ENCODE measurements at regions not wholly inside any gene's neighbourhood (a gene's known extent, or its start where the extent isn't known, plus 50 kb on each side); places are given as distances from the start of the nearest gene placed in this dataset.

DNA sequence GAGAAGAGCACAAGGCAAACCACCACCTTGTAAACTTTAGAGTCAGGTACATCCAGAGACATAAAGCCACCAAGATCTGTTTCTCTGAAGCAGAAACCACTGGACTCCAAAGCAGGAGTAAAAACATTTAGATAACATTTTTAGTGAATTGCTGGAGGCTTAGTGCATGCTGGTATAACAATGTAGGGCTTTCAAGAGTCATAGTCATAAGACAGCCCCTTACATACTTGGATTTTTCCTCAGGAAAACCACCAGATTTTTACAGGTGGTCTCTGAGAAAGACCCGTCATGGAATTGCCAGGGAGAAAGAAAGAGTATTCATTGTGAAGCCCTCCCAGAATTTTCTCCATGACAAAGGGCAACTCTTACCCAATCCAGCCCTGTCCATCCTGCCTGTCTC lies 434.5 kb upstream of the NAALADL2 start:
- DNase-seq (ENCODE audit: low spot score): no peak
- no peaks in the 10 kb centered on the region for H3K9me3 Mint-ChIP-seq
- H3K36me3 Mint-ChIP-seq: no peaks in the 10 kb centered on the region
- H3K27ac Mint-ChIP-seq: no peak overlapping the region
- no peaks in the 10 kb centered on the region for H3K4me1 Mint-ChIP-seq
- Histone ChIP-seq H2AFZ (replicated peaks) (no peak overlapping the region), H3K4me1 (peaks cover 4% of the 10 kb centered on the region), H3K9me3 (ENCODE audit: low read depth) (no peaks in the 10 kb centered on the region), H3K4me3 (no peak overlapping the region), H3K9ac (no peak overlapping the region), H3K79me2 (ENCODE audit: low read depth) (no peaks in the 10 kb centered on the region), H3K27me3 (no peaks in the 10 kb centered on the region), H3K36me3 (no peaks in the 10 kb centered on the region), H3K4me2 (no peak overlapping the region), H3K27ac (no peak overlapping the region), H3F3A (ENCODE audit: low read depth) (no peaks in the 10 kb centered on the region), H4K20me1 (ENCODE audit: low read depth) (no peaks in the 10 kb centered on the region)
- TF ChIP-seq EZH2 (IDR thresholded peaks at IDR 0.05) (no peak), EZH2phosphoT487 (IDR thresholded peaks at IDR 0.05) (no peak)
- TF ChIP-seq, protein P1, sequence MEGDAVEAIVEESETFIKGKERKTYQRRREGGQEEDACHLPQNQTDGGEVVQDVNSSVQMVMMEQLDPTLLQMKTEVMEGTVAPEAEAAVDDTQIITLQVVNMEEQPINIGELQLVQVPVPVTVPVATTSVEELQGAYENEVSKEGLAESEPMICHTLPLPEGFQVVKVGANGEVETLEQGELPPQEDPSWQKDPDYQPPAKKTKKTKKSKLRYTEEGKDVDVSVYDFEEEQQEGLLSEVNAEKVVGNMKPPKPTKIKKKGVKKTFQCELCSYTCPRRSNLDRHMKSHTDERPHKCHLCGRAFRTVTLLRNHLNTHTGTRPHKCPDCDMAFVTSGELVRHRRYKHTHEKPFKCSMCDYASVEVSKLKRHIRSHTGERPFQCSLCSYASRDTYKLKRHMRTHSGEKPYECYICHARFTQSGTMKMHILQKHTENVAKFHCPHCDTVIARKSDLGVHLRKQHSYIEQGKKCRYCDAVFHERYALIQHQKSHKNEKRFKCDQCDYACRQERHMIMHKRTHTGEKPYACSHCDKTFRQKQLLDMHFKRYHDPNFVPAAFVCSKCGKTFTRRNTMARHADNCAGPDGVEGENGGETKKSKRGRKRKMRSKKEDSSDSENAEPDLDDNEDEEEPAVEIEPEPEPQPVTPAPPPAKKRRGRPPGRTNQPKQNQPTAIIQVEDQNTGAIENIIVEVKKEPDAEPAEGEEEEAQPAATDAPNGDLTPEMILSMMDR (IDR thresholded peaks at IDR 0.05): no peak
- no peak overlapping the region for H3K4me3 Mint-ChIP-seq
- H3K27me3 Mint-ChIP-seq (ENCODE audit: insufficient read depth, low read depth): no peaks in the 10 kb centered on the region

DNA sequence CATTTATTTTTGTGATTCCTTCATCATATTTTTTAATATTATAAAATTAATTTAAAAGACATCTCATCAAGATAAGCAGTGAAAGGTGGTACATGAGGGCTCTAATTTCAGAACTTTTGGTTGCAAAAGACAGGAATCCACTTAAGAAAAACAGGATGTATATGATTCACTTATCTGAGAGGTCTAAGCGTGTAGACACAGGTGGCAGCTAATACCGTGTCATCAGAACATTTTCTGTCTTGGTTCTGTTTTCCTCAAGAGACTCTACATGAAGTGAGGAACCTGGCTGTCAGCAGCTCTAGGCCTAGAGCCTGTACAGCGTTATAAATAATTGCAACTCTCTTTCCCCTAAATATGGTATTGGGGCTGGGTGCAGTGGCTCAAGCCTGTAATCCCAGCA lies 433.7 kb upstream of the NAALADL2 start:
- Histone ChIP-seq H4K20me1 (ENCODE audit: low read depth) (no peaks in the 10 kb centered on the region), H2AFZ (replicated peaks) (no peak overlapping the region), H3K4me2 (no peak overlapping the region), H3K9me3 (ENCODE audit: low read depth) (no peaks in the 10 kb centered on the region), H3K9ac (no peak overlapping the region), H3K79me2 (ENCODE audit: low read depth) (no peaks in the 10 kb centered on the region), H3K4me3 (no peak overlapping the region), H3K27me3 (no peaks in the 10 kb centered on the region), H3K27ac (no peak overlapping the region), H3K4me1 (peaks cover 4% of the 10 kb centered on the region), H3F3A (ENCODE audit: low read depth) (peaks cover 3% of the 10 kb centered on the region), H3K36me3 (no peaks in the 10 kb centered on the region)
- Mint-ChIP-seq H3K36me3 (no peaks in the 10 kb centered on the region), H3K27me3 (ENCODE audit: insufficient read depth, low read depth) (no peaks in the 10 kb centered on the region), H3K4me3 (no peak overlapping the region), H3K27ac (no peak overlapping the region), H3K9me3 (no peaks in the 10 kb centered on the region), H3K4me1 (peaks cover 4% of the 10 kb centered on the region)
- no peak for TF ChIP-seq EZH2 (IDR thresholded peaks at IDR 0.05)
- TF ChIP-seq, protein P1 (IDR thresholded peaks at IDR 0.05): no peak
- no peak for TF ChIP-seq EZH2phosphoT487 (IDR thresholded peaks at IDR 0.05)
- DNase-seq (ENCODE audit: low spot score): no peak

GRCh38 chr3:174430986-174431385 lies 428.1 kb upstream of the NAALADL2 start:
- H3K9ac ChIP-seq: no peak overlapping the region
- H3K27me3 ChIP-seq: no peaks in the 10 kb centered on the region
- H3K79me2 ChIP-seq (ENCODE audit: low read depth): no peaks in the 10 kb centered on the region
- H2AFZ ChIP-seq (replicated peaks): no peak overlapping the region
- H3K4me1 ChIP-seq: peaks cover 14% of the 10 kb centered on the region
- no peaks in the 10 kb centered on the region for H4K20me1 ChIP-seq (ENCODE audit: low read depth)
- peak; percentile 53 for DNase-seq (ENCODE audit: low spot score)
- no peaks in the 10 kb centered on the region for H3K36me3 ChIP-seq
- peak overlapping the region; percentile 47 for H3K27ac ChIP-seq
- Mint-ChIP-seq H3K4me1 (peaks cover 10% of the 10 kb centered on the region), H3K9me3 (no peaks in the 10 kb centered on the region), H3K27ac (peak overlapping the region; percentile 80), H3K36me3 (no peaks in the 10 kb centered on the region), H3K27me3 (ENCODE audit: insufficient read depth, low read depth) (no peaks in the 10 kb centered on the region), H3K4me3 (no peak overlapping the region)
- H3K4me2 ChIP-seq: no peak overlapping the region
- TF ChIP-seq EZH2 (IDR thresholded peaks at IDR 0.05) (no peak), EZH2phosphoT487 (IDR thresholded peaks at IDR 0.05) (no peak)
- TF ChIP-seq, protein P1 (IDR thresholded peaks at IDR 0.05): no peak
- no peaks in the 10 kb centered on the region for H3K9me3 ChIP-seq (ENCODE audit: low read depth)
- no peak overlapping the region for H3K4me3 ChIP-seq
- H3F3A ChIP-seq (ENCODE audit: low read depth): peaks cover 16% of the 10 kb centered on the region
